NOMO-1 treated with dmso at 0.1 percent for 144 hours (cell line): ENCODE measurements at regions not wholly inside any gene's neighbourhood (a gene's known extent, or its start where the extent isn't known, plus 50 kb on each side); places are given as distances from the start of the nearest gene placed in this dataset.

Experiments used
- DNase-seq: peaks from one replicate; lab custom pipeline; 2025; ENCODE audit not compliant: unreplicated experiment; lab: John Stamatoyannopoulos, UW

DNA sequence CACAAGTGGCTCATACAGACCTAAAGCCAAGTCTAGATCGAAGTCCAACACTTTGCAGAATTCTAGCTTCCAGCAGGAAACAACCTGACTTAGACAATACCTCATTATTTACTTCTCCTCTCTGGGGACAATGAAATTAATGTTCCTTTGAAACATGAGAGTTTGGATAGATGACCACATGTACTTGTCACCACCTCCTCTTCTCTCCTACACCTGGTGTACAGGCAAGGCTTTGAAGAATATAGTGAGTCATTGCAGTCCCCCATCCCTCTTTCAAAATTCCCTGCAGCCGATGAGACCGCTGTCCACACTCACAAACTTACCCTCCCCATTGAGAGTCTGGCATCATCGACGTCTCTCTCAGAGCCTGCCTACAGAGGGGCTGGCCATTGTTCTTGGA is 189.0 kb upstream of the HES1 start:
- no peak for DNase-seq

DNA sequence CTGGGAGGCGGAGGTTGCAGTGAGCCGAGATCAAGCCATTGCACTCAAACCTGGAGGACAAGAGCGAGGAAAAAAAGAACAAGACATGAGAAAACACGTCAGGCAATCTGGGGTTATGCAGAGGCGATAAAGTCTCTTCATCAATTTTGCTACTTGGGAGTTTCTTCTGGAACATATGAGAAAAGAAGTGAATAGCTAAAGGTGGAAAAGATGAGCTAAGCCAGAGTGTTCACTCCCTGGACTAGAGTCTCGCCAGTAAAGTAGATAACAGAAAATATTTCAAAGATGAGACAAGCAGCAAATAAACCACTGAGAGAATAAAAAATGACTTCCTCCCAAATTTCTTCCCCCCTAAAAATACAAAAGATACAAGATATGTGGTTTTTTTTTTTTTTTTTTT is 188.4 kb upstream of the HES1 start:
- no peak for DNase-seq

DNA sequence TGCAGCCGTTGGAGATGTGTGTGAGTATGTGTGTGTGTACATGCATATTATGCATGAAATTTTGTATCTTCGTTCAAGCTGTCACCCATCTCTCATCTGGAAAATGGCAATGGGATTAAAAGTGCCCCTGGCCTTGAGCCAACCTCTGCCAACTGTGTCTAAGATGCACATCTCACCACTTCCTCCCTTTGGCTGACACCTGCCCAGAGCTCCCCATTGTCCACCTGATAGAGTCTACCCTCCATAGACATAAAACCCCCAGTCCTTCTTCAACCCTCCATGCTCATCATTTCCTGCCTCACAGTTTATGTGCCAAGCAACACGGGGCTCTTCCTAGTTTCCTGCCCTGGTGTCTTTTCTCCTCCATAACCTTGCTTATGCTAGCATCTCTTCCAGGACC is 187.5 kb upstream of the HES1 start:
- no peak for DNase-seq

DNA sequence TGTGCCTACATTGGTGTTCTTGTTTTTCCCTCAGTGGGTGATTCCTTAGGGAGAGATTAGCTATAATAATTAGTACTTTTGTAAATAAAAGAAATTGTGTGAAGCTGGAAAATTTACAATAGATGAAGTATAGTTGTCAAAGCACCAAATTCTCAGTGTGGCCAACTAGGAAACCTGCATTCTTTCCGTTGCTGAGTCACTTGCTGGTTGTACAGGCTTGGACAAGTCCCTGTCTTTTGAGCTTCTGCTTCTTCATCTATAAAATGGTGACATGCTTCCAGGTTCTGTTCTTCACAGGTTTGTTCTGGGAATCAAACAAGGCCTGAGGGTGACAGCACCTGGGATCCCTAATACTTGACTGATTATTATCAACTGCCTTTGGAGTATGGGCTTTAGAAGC is 184.1 kb upstream of the HES1 start:
- DNase-seq, result no peak

DNA sequence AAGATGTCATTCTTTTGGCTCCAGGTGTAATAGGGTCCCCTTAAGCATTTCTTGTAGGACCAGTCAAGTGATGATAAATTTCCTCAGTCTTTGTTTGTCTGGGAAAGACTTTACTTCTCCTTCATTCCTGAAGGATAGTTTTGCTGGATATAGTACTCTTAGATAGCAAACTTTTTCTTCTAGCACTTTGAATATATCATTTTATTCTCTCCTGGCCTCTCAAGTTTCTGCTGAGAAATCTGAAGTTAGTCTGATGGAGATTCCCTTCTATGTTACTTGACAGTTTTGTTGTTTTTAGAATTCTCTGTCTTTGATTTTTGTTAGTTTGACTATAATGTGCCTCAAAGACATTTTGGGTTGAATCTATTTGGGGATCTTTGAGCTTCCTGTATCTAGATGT is 181.2 kb upstream of the HES1 start:
- no peak for DNase-seq

DNA sequence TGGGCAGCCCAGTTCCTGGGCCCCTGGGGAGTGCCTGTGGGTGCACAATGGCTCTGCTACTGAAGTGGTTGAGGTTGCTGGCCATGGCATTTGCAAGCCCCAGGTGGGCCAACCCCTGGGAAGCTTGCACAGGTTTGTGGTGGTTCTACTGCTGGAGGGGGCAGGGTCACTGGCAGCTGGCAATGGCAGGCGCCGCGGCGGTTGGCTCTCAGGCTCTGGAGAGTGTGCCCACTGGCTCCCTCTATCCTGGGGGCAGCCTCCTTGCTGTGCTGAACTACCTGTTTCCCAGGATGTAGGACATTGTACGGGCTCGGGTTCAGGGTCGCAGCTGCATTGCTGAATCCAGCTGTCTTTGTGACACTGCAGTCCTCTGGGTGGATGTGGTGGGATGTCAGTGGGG is 180.2 kb upstream of the HES1 start:
- DNase-seq, result no peak

GRCh38 chr3:193959861-193960260 is 176.1 kb upstream of the HES1 start:
- no peak for DNase-seq

DNA sequence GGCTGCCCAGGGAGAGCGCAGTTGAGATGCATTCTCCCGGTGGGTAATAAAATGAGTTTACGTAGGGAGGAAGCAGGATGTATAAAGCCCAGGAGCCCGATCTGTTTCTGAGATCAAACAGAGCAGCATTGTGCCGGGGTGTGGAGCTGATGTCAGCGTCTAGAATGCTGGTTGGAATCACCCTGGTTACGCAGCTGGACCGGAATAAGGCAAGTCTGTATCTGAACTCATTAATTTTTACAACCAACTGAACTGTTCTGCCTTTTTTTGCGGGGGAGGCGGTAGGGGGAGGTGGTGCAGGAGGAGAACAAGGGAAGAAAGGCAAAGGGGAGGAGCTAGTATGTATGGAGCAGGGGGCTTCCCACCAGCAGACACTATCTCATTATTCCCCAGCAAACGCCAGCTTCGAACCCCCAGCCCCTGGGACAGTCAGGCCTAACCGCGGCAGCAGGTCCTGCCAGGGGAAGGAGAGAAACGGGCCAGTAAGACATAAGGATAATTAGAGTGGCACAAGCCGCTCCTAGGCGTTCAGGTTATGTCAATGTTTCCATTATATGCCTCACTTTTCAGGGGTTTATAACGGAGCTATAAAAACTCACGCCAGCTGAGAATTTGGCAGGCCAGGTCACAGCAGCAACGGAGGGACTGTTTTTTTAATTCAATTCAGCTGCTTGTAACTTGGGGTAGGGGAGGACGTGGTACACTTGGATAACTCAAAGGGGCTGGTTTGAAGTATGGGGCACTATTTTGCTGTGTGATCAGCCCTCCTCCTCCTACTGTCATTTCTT is 175.3 kb upstream of the HES1 start:
- no peak for DNase-seq

- DNase-seq, result no peak
Observed at GRCh38 chr3:193962986-193963685, 172.8 kb upstream of the HES1 start.

DNA sequence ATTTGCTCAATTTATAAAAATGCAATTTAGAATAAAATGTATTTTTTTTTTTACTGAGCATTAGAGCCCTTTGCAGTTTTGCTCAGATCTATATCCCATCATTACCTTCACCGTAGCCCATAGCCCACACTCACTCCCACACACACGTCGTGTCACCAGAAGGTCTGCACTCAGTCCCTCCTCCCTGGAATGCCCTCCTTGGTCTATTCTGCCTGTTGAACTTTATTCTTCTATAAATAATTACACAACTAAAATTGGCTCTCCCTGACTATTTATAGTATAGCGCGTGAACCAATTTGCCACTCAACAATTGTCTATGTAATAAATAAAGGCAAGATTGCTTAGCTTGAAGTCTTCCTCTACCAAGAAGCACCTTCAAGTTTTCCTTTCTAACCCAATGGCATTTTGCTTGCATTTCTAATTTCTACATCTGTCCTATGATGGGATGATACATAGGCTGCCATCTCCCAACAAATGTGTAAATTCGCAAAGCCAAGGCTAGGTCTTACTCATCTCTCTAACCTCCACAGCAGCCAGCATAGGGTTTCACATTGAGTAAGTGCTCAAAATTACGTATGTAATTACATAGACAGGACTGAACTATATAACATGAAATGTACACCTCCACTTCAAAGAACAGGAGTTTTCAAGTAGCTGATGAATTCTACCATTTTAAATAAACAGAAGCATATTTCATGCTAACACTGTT is 172.0 kb upstream of the HES1 start:
- DNase-seq, result no peak

- DNase-seq, result no peak
Observed at GRCh38 chr3:193964517-193964880, 171.4 kb upstream of the HES1 start.

DNA sequence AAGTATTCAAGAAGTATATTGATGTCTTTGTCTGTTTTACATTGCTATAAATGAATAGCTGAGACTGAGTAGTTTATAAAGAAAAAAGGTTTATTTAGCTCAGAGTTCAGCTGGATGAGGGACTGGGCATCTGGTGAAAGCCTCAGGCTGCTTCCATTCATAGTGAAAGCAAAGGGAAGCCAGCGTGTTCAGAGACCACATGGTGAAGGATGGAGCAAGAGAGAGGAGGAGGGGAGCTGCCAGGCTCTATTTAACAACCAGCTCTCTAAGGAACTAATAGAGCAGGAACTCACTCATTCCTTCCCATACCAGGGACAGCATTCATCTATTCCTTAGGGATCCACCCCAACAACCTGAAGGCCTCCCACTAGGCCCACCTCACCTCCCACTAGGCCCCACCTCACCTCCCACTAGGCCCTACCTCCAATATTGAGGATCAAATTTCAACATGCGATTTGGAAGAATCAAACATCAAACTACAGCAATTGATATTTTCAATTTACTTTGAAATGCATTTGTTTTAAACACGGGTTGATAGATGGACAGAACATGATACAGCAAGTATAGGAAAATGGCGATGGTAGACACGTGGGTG is 167.5 kb upstream of the HES1 start:
- DNase-seq, result no peak

- DNase-seq, result peak; percentile 38
Observed at GRCh38 chr3:193970131-193970772, 165.7 kb upstream of the HES1 start.

DNA sequence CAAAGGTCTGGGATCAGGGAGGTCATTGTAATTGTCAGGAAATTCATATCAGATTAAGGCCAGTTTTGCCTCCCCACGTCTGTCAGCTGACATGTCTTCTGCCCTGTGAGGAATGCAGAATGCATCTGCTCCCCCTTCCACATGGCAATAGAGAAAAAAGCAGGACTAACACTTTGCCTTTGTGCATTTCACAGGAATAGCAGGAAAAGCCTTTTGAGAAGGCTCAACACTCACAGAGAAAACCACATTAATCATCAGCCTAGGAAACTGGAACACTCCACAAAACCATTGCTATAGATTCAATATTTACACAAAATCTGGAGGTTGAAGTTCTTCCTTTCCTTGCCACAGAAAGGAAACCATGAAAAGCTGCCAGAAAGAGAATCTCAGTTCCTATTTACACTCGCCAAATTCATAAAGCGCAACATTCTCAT is 165.2 kb upstream of the HES1 start:
- no peak for DNase-seq

- peak; percentile 32 for DNase-seq
Observed at GRCh38 chr3:193971261-193971751, 164.6 kb upstream of the HES1 start.

- no peak for DNase-seq
Observed at GRCh38 chr3:193971966-193972365, 164.0 kb upstream of the HES1 start.

- no peak for DNase-seq
Observed at GRCh38 chr3:193972832-193973231, 163.1 kb upstream of the HES1 start.

DNA sequence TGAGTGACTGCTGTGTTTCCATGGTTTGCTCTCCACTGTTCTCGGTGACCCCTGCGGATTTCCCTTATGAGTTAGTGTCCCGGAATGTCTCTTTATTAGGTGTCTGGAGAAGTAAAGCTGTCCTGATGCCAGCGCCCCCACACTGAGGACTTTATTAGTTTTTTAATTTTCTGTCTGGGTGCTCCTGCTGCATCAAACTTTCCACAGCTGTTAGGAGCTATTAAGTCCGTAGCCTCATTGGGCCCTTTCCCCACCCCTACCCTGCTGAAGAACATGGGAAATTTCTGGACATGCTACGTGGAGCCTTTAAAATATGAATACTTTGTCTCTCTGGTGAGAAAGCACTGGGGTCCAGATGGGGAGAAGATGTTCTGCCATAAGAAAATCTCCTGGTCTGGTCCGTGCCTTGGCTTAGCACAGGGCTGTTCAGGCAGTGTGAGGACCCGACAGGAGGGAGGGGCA is 161.7 kb upstream of the HES1 start:
- DNase-seq, result no peak

DNA sequence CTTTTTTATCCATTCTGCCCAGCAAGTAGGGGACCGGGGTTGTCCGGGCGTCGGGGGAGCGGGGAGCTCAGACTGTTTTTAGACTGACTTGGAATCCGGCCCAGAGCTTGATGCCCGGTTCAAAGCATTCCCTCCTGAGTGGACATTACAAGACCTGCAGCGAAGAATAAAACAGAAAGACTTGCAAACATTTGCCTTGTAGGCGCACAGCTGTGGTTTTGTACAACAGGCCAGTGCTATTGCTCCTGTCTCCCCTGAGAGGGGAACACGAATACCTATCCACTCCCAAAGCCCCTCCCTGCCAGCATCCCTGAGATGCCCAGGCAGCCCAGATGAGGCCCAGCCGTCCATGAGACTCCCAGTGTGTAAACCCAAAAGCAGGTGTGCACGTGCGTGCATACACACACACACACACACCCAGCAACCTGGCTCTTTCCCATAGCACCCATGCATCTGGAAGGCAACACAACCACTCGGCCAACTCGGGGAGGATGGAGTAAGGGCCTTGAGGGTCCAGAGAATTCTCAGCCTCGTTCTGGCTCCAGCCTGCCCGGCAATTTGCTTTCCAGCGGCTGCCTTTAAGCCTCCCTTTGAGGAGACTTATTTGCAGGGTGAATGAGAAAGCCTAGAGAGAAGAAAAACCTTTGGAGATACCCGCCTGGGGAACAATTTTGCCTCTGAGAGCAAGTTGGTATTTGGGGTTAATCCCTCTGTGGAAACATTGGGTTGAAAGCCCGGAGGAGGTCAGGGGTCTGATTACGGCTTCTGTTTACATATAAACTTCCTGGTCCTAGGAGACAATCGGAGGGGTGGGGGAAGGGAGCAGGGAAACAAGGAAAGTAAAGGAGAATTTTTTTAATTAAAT is 161.0 kb upstream of the HES1 start:
- no peak for DNase-seq

DNA sequence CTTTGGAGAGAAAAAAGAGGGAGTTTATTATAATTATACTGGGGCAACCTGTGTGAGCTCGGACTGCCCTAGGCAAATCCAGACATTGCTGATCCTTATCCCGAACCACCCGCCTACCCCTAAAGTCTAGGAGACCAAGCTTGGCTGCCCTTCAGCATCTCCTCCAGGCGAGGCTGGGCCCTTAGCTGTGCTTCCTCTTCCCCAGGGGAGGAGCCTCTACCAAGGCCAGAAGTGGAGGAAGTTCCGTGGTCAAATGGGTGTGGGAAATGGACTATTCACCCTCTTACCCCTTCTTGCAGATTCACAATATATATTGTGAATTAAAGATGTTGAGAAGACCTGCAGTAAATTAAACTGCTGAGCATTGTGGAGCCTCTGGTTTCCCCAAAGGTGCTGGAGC is 158.3 kb upstream of the HES1 start:
- no peak for DNase-seq
